K562 (cell line): ENCODE measurements at regions not wholly inside any gene's neighbourhood (a gene's known extent, or its start where the extent isn't known, plus 50 kb on each side); places are given as distances from the start of the nearest gene placed in this dataset.

Experiments used
- ATAC-seq: fragments of 200-7000 bp; cut with Tn5 transposase; 3 replicates; pipeline ENCODE4 v1.9.1; 2020; ENCODE audit warnings: moderate library complexity
- BruUV-seq: library from RNA; stranded (reverse); fragments of 400-500 nt; replicated peaks from 2 replicates; lab custom pipeline; 2021; lab: Mats Ljungman, UMichigan
- CTCF ChIA-PET: fragments of 300-600 bp; formaldehyde crosslinking; extraction: SDS; loops from one replicate; lab custom pipeline; 2021; ENCODE audit warnings: low intra/inter-chr PET ratio; lab: Yijun Ruan, JAX
- POLR2A ChIA-PET: fragments of 300-600, 350-650 bp; sonication (Branson Sonifier 250); formaldehyde crosslinking; extraction: SDS; loops from one replicate; lab custom pipeline; 2021; ENCODE audit warnings: antibody characterized with exemption, inconsistent platforms; lab: Yijun Ruan, JAX
- DNase-seq, 4 experiments: peaks; one replicate each; pipeline versions ENCODE4 v3.0.0 to v3.0.0-alpha.2; 2011 to 2018; ENCODE audit warnings: low spot score in 3 of 4, mixed read lengths in 3 of 4; ENCODE audit errors: extremely low read depth in 1 of 4
- FAIRE-seq: peaks from 2 replicates; lab custom pipeline; 2011; peaks lifted over from hg19 to GRCh38; lab: Jason Lieb, UNC
- H2AFZ ChIP-seq: 2 replicates; pipeline ENCODE4 v1.6.0; 2011; ENCODE audit warnings: low read depth, low read length, control low read depth, inconsistent platforms
- H3K27ac ChIP-seq: fragments of 200-600 bp; 3 replicates; pipeline ENCODE4 v1.8.0; 2011; ENCODE audit warnings: low read depth, mild to moderate bottlenecking, control low read depth, inconsistent platforms, low read length, moderate library complexity, mixed read lengths; ENCODE audit errors: extremely low read depth
- H3K27me3 ChIP-seq, 2 experiments: fragments of 300-600 bp in 1 of 2; 2 replicates in 1 of 2; 3 replicates in 1 of 2; pipeline versions ENCODE4 v1.6.0 to v1.8.0; 2011; ENCODE audit warnings: inconsistent platforms in 2 of 2, low read length in 2 of 2, mild to moderate bottlenecking in 1 of 2, mixed read lengths in 1 of 2, moderate library complexity in 1 of 2; ENCODE audit not compliant: control insufficient read depth in 2 of 2, insufficient read depth in 2 of 2
- H3K36me3 ChIP-seq: fragments of 300-600 bp; 3 replicates; pipeline ENCODE4 v1.8.0; 2011; ENCODE audit warnings: mild to moderate bottlenecking, low read length, inconsistent platforms; ENCODE audit not compliant: control insufficient read depth, insufficient read depth
- H3K4me1 ChIP-seq, 2 experiments: fragments of 200-600 bp in 1 of 2; replicated peaks in 1 of 2; 2 replicates in 1 of 2; 3 replicates in 1 of 2; pipeline versions ENCODE4 v1.5.1 to v1.8.0; 2011; ENCODE audit warnings: inconsistent platforms in 2 of 2, low read length in 2 of 2, mild to moderate bottlenecking in 1 of 2, mixed read lengths in 1 of 2, moderate library complexity in 1 of 2; ENCODE audit not compliant: control insufficient read depth in 2 of 2, insufficient read depth in 2 of 2
- H3K4me2 ChIP-seq: 2 replicates; pipeline ENCODE4 v1.6.1; 2011; ENCODE audit warnings: low read length, control low read depth, inconsistent platforms, mixed read lengths; ENCODE audit not compliant: insufficient read depth
- H3K4me3 ChIP-seq: fragments of 200-600 bp; sonication (generic), shearing (Covaris generic); 2 replicates; pipeline ENCODE4 v1.5.1; 2016; ENCODE audit warnings: control low read depth, inconsistent platforms
- H3K79me2 ChIP-seq: fragments of 200-600 bp; 3 replicates; pipeline ENCODE4 v1.8.0; 2011; ENCODE audit warnings: low read length, inconsistent platforms; ENCODE audit not compliant: control insufficient read depth, insufficient read depth
- H3K9ac ChIP-seq, 2 experiments: 2 replicates each; pipeline versions ENCODE4 v1.6.0 to v1.6.1; 2011; ENCODE audit warnings: low read depth in 2 of 2, low read length in 2 of 2, control low read depth in 1 of 2, inconsistent platforms in 1 of 2, mild to moderate bottlenecking in 1 of 2, mixed read lengths in 1 of 2; ENCODE audit not compliant: insufficient read depth in 1 of 2
- H3K9me1 ChIP-seq: one replicate; pipeline ENCODE4 v1.6.0; 2011; ENCODE audit warnings: inconsistent platforms, mild to moderate bottlenecking, low read length, moderate library complexity; ENCODE audit not compliant: control insufficient read depth, insufficient read depth
- H3K9me3 ChIP-seq: replicated peaks from 2 replicates; pipeline ENCODE4 v1.5.1; 2011; ENCODE audit warnings: low read depth, low read length, inconsistent platforms; ENCODE audit not compliant: control insufficient read depth, insufficient read depth
- H4K20me1 ChIP-seq: replicated peaks from 2 replicates; pipeline ENCODE4 v1.6.1; 2011; ENCODE audit warnings: low read length, inconsistent platforms, mixed read lengths; ENCODE audit not compliant: control insufficient read depth, insufficient read depth
- EGR1 ChIP-seq: fragments of 450-650 bp; conservative IDR thresholded peaks from 2 replicates; pipeline ENCODE4 v1.6.1; 2017; ENCODE audit warnings: mild to moderate bottlenecking
- EHMT2 ChIP-seq: fragments of 450-650 bp; IDR thresholded peaks from 2 replicates; pipeline ENCODE4 v1.6.1; 2018; ENCODE audit warnings: antibody characterized with exemption
- MYC ChIP-seq, 2 experiments: fragments of 250-450 bp in 1 of 2; sonication (Bioruptor Pico) in 1 of 2; IDR thresholded peaks; 2 replicates each; pipeline versions ENCODE4 v1.5.1 to v1.6.1; 2012 to 2021; ENCODE audit warnings: low read depth in 2 of 2, borderline replicate concordance in 1 of 2, improper control_type of control experiment in 1 of 2, low read length in 1 of 2, mild to moderate bottlenecking in 1 of 2, moderate library complexity in 1 of 2
- NR1H2 ChIP-seq: sonication (generic); formaldehyde crosslinking; IDR thresholded peaks from 2 replicates; pipeline ENCODE4 v1.4.0; 2020; ENCODE audit warnings: mild to moderate bottlenecking, missing genetic modification reagents
- PHTF2 ChIP-seq: fragments of 250-450 bp; sonication (Bioruptor Pico); IDR thresholded peaks from 2 replicates; pipeline ENCODE4 v1.5.0; 2021; ENCODE audit warnings: mild to moderate bottlenecking
- SNIP1 ChIP-seq: fragments of 450-650 bp; IDR thresholded peaks from 2 replicates; pipeline ENCODE4 v1.7.1; 2017; ENCODE audit warnings: low read depth, mild to moderate bottlenecking
- SRSF3 ChIP-seq: fragments of 200-400 bp; formaldehyde crosslinking; IDR thresholded peaks from 2 replicates; pipeline ENCODE4 v1.6.1; 2016; ENCODE audit warnings: mild to moderate bottlenecking, low read length, moderate library complexity; ENCODE audit not compliant: insufficient read depth
- TAF9B ChIP-seq: fragments of 450-650 bp; IDR thresholded peaks from 2 replicates; pipeline ENCODE4 v1.6.1; 2018; ENCODE audit warnings: mild to moderate bottlenecking; ENCODE audit not compliant: partially characterized antibody
- THRAP3 ChIP-seq: fragments of 450-650 bp; IDR thresholded peaks from 2 replicates; pipeline ENCODE4 v1.6.1; 2016; ENCODE audit warnings: mild to moderate bottlenecking, inconsistent platforms, borderline replicate concordance
- ZNF184 ChIP-seq: sonication (generic); formaldehyde crosslinking; IDR thresholded peaks from 2 replicates; pipeline ENCODE4 v1.5.0; 2020; ENCODE audit warnings: missing genetic modification reagents
- ZNF217 ChIP-seq: sonication (generic); formaldehyde crosslinking; IDR thresholded peaks from 2 replicates; pipeline ENCODE4 v1.8.0; 2022; ENCODE audit warnings: mild to moderate bottlenecking, missing genetic modification reagents
- ZNF79 ChIP-seq: fragments of 250-450 bp; sonication (Bioruptor Pico); IDR thresholded peaks from 2 replicates; pipeline ENCODE4 v1.4.0; 2020; ENCODE audit warnings: low read depth, mild to moderate bottlenecking, moderate library complexity
- WGBS: fragments of 100-300 bp; shearing (Covaris generic); methylation state at CpG from one replicate; pipeline ENCODE4 v1.1.6; 2016; ENCODE audit warnings: low coverage, mixed read lengths; ENCODE audit not compliant: insufficient coverage; ENCODE audit errors: missing lambda C conversion rate; 5-methylcytosine and 5-hydroxymethylcytosine counted together
- in situ Hi-C: fragments of 300-500 bp; cut with MboI; formaldehyde crosslinking; loops from 4 replicates; pipeline ENCODE4 v1.15.0; 2018; ENCODE audit warnings: inconsistent platforms, mixed read lengths
- intact Hi-C: fragments of 100-400 bp; cut with micrococcal nuclease; formaldehyde crosslinking; loops from 2 replicates; pipeline ENCODE4 v1.14.2; 2022
- TF ChIP-seq, protein P1 (sequence below): IDR thresholded peaks from 2 replicates; pipeline ENCODE4 v1.6.1; 2014; ENCODE audit warnings: antibody characterized with exemption

DNA sequence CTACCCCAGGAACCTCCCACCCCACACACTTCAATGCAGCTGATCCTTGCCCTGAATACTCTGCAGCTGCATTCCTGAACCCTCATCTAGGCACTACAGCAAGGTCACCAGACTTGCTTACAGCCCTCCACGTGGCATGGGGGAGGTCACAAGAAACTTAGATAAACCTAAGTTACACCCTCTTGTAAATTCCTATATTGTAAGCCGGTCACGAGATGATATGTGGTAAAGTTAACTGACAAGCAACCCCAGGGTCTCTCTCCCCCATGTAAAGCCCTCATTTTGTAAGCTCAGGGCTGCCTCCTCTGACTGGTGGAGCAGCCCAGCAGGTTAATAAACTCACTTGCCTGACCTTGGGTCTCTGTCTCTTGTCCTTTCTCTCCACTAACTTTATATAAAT is 570.7 kb downstream of the PCDH7 start:
- WGBS = 0% methylated on average over 3 of the region's 3 CpGs

More for the DNA sequence above, 570.7 kb downstream of the PCDH7 start:
- no peaks in the 10 kb centered on the region for H3K9me3 ChIP-seq
- no peaks in the 10 kb centered on the region for H3K9me1 ChIP-seq
- H3K27ac ChIP-seq = no peak overlapping the region
- no peaks in the 10 kb centered on the region for H3K79me2 ChIP-seq
- intact Hi-C loops (no loop called here), in situ Hi-C loops (no loop called here)
- H3K9ac ChIP-seq = no peak overlapping the region
- no peaks in the 10 kb centered on the region for H3K27me3 ChIP-seq
- no peak overlapping the region for H3K4me2 ChIP-seq
- no peak for FAIRE-seq
- ChIA-PET POLR2A (no interaction called here), CTCF (no interaction called here)
- H3K36me3 ChIP-seq = no peaks in the 10 kb centered on the region
- TF ChIP-seq, protein P1, sequence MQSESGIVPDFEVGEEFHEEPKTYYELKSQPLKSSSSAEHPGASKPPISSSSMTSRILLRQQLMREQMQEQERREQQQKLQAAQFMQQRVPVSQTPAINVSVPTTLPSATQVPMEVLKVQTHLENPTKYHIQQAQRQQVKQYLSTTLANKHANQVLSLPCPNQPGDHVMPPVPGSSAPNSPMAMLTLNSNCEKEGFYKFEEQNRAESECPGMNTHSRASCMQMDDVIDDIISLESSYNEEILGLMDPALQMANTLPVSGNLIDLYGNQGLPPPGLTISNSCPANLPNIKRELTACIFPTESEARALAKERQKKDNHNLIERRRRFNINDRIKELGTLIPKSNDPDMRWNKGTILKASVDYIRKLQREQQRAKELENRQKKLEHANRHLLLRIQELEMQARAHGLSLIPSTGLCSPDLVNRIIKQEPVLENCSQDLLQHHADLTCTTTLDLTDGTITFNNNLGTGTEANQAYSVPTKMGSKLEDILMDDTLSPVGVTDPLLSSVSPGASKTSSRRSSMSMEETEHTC = no peak
- no peak for TF ChIP-seq ZNF217 (CRISPR knock-in tag)
- TF ChIP-seq TAF9B = no peak
- TF ChIP-seq ZNF184 = no peak
- no peak for TF ChIP-seq PHTF2 (CRISPR knock-in tag)
- TF ChIP-seq NR1H2 = no peak
- TF ChIP-seq ZNF79 = no peak
- no peak for TF ChIP-seq EHMT2
- no peak for TF ChIP-seq EGR1
- TF ChIP-seq SRSF3 = no peak
- no peak for TF ChIP-seq MYC (IDR thresholded peaks at IDR 0.05; ENCODE audit: low read depth, low read length)
- no peak for TF ChIP-seq MYC (CRISPR knock-in tag; IDR thresholded peaks at IDR 0.05; ENCODE audit: borderline replicate concordance, low read depth)
- no peak for TF ChIP-seq THRAP3
- TF ChIP-seq SNIP1 = no peak
- no TSS peak for BruUV-seq
- no peaks in the 10 kb centered on the region for H3K4me1 ChIP-seq
- no peaks in the 10 kb centered on the region for H4K20me1 ChIP-seq
- H3K4me3 ChIP-seq = no peak overlapping the region
- no peak overlapping the region for H2AFZ ChIP-seq
- ATAC-seq = no peak
- DNase-seq = no peak
